ENCODE measurements at regions not wholly inside any gene's neighbourhood (a gene's known extent, or its start where the extent isn't known, plus 50 kb on each side); places are given as distances from the start of the nearest gene placed in this dataset.

DNA sequence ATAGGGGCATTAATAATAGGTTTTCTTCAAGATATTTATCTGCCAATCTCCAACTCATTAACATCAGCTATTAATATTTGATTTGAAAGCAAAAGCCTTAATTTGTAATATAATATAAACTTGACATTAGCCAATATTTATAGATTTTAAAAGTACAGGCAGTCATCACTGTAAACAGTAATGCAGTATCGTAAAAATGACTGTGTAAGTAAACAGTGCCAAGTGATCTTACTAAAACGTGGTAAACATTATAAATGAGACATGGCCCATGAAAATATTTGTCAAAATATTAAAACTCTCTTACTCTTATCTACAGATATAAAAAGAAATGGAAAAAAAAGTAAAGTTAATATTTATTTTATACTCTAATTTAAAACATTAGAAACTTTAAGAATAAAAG lies 101.6 kb upstream of the EPHA6 start:
- TF ChIP-seq CTCF (IDR thresholded peaks at IDR 0.05), result no peak
- no peak for TF ChIP-seq POLR2A (IDR thresholded peaks at IDR 0.05)

Measured in esophagus squamous epithelium (tissue), 4 donors.